ENCODE measurements at regions not wholly inside any gene's neighbourhood (a gene's known extent, or its start where the extent isn't known, plus 50 kb on each side); places are given as distances from the start of the nearest gene placed in this dataset.
"Not testable (repeated sequence)": the region's sequence is repeated elsewhere in the genome, so short reads cannot be mapped to it uniquely, and the experiment has no call there.

DNA sequence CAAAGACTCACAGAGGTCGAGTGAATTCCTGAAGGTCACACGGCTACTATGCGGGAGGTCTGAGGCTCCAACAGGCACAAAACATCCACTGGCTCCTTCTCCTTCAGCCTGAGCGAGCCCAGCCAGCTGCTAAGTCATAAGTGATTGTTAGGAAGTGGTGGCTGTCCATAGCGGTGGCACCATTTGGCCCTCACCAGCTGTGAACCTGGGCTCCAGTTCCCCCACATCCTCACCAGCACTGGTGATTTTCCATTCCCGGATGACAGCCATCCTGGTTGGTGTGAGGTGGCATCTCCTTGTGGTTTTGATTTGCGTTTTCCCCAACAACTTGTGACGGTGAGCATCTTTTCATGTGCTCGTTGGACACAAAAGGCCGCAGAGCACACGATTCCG lies 302.8 kb downstream of the FOXL1 start:
- no peak overlapping the region for H3K27ac Mint-ChIP-seq
- H3K4me3 Mint-ChIP-seq = no peak overlapping the region
- no peaks in the 10 kb centered on the region for H3K9me3 Mint-ChIP-seq
- no peaks in the 10 kb centered on the region for H3K4me1 Mint-ChIP-seq
- H3K27me3 Mint-ChIP-seq = peaks cover 38% of the 10 kb centered on the region
- H3K36me3 Mint-ChIP-seq = no peaks in the 10 kb centered on the region

DNA sequence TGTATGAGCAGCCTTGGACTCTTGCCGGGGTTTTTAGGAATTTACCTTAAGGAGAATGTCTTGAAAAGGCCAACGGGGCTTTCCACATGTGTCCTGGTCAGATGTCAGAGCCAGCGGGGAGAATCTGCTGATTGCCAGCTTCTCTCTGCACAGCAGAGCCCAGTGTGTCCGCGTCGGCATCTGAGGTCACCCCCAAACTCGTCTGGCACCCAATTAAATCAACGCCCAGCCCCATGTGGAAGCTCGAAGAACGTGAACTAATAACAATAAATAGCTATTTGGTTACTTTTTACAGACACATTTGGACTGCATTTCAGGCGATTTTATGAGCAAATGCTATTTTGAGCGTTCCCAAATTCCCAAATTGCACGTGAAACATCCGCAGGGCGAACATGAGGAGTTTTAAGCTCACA lies 303.5 kb downstream of the FOXL1 start:
- H3K36me3 Mint-ChIP-seq = no peaks in the 10 kb centered on the region
- no peaks in the 10 kb centered on the region for H3K9me3 Mint-ChIP-seq
- no peak overlapping the region for H3K4me3 Mint-ChIP-seq
- no peak overlapping the region for H3K27ac Mint-ChIP-seq
- peaks cover 36% of the 10 kb centered on the region for H3K27me3 Mint-ChIP-seq
- no peaks in the 10 kb centered on the region for H3K4me1 Mint-ChIP-seq

DNA sequence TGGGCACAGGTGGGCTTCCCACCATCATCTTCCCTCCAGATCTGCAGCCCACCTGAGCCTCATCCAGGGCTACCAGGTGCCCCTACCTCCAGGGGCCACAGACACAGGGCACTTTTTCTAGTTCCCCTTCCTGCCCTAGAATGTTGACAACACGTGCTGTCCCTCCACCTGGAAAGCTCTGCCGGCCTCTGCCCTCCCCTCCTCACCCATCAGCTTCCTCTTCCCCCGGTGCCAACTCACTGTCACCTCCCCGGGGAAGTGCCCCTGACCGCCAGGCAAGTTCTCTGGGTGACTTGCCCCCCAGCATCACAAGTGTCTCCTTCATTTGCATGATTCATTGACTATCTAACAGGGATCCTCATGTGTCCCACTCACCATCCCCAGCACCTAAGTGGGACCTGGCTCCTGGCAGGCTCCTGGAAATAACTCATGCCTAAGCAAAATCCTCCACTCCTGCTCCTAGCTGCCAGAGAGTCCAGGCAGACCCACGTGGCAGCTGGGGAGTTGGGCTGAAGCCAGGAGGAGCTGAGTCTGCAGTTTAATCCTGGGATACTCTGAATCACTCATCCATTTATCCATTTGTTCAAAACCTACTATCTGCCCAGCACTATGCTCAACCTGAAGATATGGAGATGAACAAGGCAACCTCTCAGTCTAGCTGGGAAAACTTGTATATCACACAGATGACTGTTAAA lies 304.4 kb downstream of the FOXL1 start:
- no peak overlapping the region for H3K27ac Mint-ChIP-seq
- no peak overlapping the region for H3K4me3 Mint-ChIP-seq

DNA sequence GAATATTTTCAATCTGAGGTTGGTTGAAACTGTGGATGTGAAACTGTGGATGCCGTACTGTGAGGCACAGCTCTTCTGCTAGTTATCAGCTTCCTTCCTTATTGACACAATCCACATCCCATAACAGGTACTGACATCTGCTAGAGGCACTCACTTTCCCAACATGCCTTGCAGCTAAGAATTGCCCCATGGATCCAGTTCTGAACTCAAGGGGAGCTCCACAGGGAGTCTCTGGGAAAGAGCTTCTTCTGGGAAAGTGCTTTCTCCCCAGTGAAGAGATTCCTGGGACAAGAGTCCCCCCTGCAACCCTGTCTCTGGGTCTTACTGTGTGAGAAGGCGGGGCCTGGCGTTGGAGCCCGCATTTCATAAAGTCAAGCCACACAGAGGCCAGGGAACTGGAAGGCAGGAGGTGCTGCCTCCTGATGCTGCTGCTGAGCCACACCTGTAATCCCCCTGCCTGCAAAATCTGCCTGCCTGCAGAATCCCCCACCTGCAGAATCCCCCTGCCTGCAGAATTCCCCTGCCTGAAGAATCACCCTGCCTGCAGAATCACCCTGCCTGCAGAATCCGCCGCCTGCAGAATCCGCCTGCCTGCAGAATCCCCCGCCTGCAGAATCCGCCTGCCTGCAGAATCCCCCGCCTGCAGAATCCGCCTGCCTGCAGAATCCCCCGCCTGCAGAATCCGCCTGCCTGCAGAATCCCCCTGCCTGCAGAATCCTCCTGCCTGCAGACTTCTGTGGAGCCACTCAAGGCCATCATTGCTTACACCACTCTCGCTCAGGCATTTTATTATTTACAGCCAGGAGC lies 305.4 kb downstream of the FOXL1 start:
- no peaks in the 10 kb centered on the region for H3K9me3 Mint-ChIP-seq
- H3K4me1 Mint-ChIP-seq = no peaks in the 10 kb centered on the region
- H3K27ac Mint-ChIP-seq = no peak overlapping the region
- no peaks in the 10 kb centered on the region for H3K36me3 Mint-ChIP-seq
- H3K4me3 Mint-ChIP-seq = no peak overlapping the region
- peaks cover 23% of the 10 kb centered on the region for H3K27me3 Mint-ChIP-seq

More for the DNA sequence above, 304.4 kb downstream of the FOXL1 start:
- Mint-ChIP-seq H3K36me3 (no peaks in the 10 kb centered on the region), H3K9me3 (no peaks in the 10 kb centered on the region), H3K27me3 (peaks cover 30% of the 10 kb centered on the region), H3K4me1 (no peaks in the 10 kb centered on the region)

DNA sequence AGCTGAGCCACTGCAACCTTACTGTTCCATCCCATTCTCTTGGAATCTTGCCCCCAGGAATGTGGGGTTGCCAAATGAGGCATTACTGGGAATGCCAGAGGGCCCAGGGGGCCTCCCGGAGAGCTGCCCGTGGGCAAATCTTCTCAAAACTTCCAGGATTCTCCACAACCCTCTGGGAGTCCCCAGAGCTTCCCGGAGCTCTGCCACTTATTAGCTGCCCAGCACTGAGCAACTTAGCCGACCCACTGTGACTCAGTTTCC lies 306.0 kb downstream of the FOXL1 start:
- H3K27ac Mint-ChIP-seq = no peak overlapping the region
- H3K4me3 Mint-ChIP-seq = no peak overlapping the region
- H3K9me3 Mint-ChIP-seq = no peaks in the 10 kb centered on the region
- H3K4me1 Mint-ChIP-seq = no peaks in the 10 kb centered on the region
- peaks cover 21% of the 10 kb centered on the region for H3K27me3 Mint-ChIP-seq
- no peaks in the 10 kb centered on the region for H3K36me3 Mint-ChIP-seq

DNA sequence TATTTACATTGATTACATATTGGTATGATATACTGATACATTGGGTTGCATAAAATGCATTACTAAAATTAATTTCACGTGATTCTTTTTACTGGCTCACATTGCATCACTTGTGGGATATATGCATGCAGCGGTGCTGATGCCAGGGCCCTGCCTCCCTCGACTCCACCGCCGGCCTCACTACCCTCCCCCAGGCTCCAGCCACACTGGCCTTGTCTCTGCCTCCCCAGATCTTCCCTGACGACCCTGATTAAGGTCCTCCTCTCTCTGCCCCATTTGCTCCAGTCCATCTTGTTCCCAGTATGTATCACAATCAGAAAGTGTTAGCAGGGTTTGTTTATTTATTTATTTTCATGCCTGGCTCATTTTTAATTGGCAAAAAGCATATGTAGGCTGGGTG lies 306.8 kb downstream of the FOXL1 start:
- Mint-ChIP-seq H3K27ac (no peak overlapping the region), H3K9me3 (no peaks in the 10 kb centered on the region), H3K36me3 (no peaks in the 10 kb centered on the region), H3K27me3 (peaks cover 14% of the 10 kb centered on the region), H3K4me1 (no peaks in the 10 kb centered on the region), H3K4me3 (no peak overlapping the region)

DNA sequence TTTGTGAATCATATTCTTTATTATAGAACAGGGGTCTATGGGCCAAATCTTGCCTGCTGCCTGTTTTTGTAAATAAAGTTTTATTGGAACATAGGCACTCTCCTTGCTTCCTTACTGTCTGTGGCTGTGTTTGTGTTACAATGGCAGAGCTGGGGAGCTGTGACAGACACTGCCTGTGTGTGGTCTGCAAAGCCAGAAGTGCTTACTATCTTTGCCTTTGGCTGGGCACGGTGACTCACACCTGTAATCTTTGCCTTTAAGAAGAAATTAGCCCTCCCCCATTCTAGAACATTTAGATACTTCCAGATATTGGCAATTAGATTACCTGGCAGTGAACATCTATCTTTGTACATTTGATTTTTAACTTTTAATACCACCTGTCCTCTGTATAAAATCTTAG lies 308.3 kb downstream of the FOXL1 start:
- Mint-ChIP-seq H3K4me3 (no peak overlapping the region), H3K27ac (no peak overlapping the region), H3K9me3 (no peaks in the 10 kb centered on the region), H3K36me3 (no peaks in the 10 kb centered on the region), H3K4me1 (no peaks in the 10 kb centered on the region), H3K27me3 (peaks cover 7% of the 10 kb centered on the region)

DNA sequence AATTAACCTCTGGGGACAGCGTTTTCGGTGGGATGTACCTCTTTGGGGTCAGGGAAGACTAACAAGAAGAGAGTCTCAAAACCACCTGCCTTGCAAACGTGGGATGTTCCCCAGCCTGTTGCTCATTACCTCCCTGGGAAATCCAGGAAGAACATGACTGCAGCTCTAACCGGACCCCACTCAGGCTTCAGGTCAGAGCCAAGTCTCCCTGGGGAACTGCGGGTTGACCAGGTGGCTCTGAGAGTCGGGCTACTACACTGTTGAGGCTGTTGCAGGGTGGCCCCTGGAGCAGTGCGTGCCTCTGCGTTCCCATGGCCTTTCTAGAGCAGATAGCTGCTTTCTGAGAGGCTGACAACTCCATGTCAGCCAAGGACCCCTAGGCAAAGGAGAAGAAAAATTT lies 309.1 kb downstream of the FOXL1 start:
- no peaks in the 10 kb centered on the region for H3K4me1 Mint-ChIP-seq
- no peaks in the 10 kb centered on the region for H3K9me3 Mint-ChIP-seq
- no peak overlapping the region for H3K27ac Mint-ChIP-seq
- H3K4me3 Mint-ChIP-seq = no peak overlapping the region
- no peaks in the 10 kb centered on the region for H3K36me3 Mint-ChIP-seq
- peaks cover 7% of the 10 kb centered on the region for H3K27me3 Mint-ChIP-seq

DNA sequence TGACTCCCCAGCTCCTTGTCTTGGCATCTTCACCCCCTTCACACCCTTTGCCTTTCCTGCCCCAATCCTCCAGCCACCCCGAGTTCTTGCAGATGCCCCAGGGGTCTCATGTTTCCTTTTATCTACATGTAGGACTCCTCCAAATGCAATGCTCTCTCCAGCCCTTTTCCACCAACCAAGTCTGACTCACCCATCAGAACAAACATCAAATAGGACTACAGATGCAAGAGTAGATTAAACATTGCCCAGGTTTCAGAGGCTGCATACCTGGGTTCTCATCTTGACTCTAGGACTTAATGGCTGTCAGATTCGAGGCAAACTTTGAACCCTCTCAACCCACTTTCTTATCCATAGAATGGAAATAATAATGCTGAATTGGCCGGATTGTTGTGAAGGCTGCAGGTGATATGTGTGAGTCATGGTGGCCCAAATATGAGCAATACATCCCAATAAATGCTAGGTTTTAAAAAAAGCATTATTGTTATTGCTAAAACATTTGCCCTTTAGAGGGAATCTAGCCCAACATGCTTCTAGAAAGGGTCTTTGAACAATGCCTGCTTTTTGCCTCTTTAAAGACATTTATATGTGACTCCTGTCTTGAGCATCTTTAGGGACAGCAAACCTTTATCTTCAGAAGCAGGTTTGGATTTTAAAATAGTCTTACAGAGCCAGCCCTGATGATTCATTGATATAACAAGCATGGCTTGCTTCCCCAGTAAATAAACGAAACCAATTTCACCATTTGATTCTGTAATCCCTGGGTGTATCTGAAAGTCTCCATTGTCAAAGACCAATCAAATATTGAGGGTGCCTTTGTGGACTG lies 310.1 kb downstream of the FOXL1 start:
- peaks cover 9% of the 10 kb centered on the region for H3K27me3 Mint-ChIP-seq
- no peak overlapping the region for H3K27ac Mint-ChIP-seq
- H3K4me1 Mint-ChIP-seq = no peaks in the 10 kb centered on the region
- no peaks in the 10 kb centered on the region for H3K9me3 Mint-ChIP-seq
- H3K36me3 Mint-ChIP-seq = no peaks in the 10 kb centered on the region
- no peak overlapping the region for H3K4me3 Mint-ChIP-seq

DNA sequence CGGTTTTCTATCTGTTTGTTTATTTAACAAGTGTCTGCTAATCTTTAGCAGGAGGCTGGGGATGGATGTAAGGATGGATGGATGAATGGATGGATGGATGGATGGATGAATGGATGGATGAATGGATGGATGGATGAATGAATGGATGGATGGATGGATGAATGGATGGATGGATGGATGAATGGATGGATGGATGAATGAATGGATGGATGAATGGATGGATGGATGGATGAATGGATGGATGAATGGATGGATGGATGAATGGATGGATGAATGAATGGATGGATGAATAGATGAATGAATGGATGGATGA lies 310.7 kb downstream of the FOXL1 start:
- not testable (repeated sequence) for H3K4me3 Mint-ChIP-seq, H3K27ac Mint-ChIP-seq, H3K9me3 Mint-ChIP-seq, H3K36me3 Mint-ChIP-seq, H3K4me1 Mint-ChIP-seq, H3K27me3 Mint-ChIP-seq

DNA sequence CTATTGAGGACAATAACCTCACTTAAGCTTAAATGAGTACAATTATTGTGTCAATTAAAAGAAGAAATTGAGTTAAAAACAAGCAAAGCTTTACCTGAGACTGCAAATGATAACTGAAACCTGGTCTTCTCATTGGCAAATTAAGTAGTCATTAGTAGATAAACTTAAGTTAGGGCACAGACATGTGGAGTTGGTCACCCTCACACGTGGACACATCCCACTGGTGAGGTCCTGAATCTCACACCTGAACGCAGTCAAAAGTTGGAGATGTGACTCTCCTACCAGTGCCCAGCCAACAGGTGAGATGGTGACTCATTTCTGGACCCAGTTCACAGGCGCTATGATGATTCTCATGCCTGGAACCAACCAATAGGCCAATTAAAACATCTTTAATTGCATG lies 311.6 kb downstream of the FOXL1 start:
- Mint-ChIP-seq H3K36me3 (no peaks in the 10 kb centered on the region), H3K9me3 (no peaks in the 10 kb centered on the region), H3K4me3 (no peak overlapping the region), H3K27ac (no peak overlapping the region), H3K27me3 (peaks cover 6% of the 10 kb centered on the region), H3K4me1 (no peaks in the 10 kb centered on the region)

DNA sequence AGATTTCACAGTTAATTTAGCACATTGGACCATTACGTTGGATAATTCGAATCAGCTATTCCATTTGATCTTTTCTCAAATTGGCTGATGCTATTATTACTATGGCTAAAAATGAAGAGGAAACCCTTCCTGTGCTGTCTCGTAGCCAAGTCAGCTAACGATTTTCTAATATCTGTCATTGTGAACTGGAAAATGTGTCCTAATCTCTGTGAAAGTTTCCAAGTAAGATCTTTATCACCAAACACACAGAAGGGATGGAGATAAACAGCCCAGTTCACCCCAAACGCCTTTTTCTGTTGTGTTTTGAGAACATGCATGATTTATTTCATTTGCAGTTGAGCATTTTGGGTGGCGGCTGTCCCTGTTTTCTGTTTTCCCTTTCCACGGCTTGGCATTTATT lies 312.8 kb downstream of the FOXL1 start:
- Mint-ChIP-seq H3K27ac (no peak overlapping the region), H3K4me1 (no peaks in the 10 kb centered on the region), H3K9me3 (no peaks in the 10 kb centered on the region), H3K27me3 (peaks cover 5% of the 10 kb centered on the region), H3K4me3 (no peak overlapping the region), H3K36me3 (no peaks in the 10 kb centered on the region)

DNA sequence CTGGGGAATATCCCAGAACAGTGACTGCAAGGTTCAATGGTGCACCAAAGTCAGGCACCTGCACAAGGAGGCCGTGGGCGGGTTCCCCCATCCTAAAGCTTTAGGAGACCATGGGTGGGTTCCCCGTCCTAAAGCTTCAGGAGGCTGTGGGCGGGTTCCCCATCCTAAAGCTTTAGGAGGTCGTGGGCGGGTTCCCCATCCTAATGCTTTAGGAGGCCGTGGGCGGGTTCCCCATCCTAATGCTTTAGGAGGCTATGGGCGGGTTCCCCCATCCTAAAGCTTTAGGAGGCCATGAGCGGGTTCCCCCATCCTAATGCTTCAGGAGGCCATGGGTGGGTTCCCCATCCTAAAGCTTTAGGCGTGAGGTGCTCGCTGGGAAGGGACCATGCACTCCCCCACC lies 313.3 kb downstream of the FOXL1 start:
- H3K4me1 Mint-ChIP-seq = no peaks in the 10 kb centered on the region
- no peaks in the 10 kb centered on the region for H3K9me3 Mint-ChIP-seq
- no peak overlapping the region for H3K27ac Mint-ChIP-seq
- no peaks in the 10 kb centered on the region for H3K36me3 Mint-ChIP-seq
- H3K4me3 Mint-ChIP-seq = no peak overlapping the region
- H3K27me3 Mint-ChIP-seq = peaks cover 5% of the 10 kb centered on the region

DNA sequence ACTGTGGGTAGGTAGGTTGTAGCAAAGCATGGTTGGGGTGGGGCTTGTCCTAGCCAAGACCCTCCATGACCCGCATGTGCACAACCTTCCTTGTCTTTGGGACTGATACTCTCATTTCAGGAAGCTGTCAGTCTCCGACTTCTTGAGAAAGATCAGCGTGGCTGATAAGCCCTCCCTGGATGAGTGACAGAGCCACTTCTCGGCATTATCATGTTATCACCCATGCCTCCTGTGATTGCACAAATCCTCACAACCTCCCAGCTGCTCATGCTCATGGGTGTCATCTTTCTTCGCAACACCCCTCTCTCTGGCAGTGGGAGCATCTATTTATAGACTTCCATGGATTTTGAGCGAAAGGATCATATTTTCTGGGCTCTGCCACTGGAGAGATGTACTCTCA lies 314.2 kb downstream of the FOXL1 start:
- H3K27me3 Mint-ChIP-seq = peaks cover 7% of the 10 kb centered on the region
- no peaks in the 10 kb centered on the region for H3K9me3 Mint-ChIP-seq
- H3K27ac Mint-ChIP-seq = no peak overlapping the region
- H3K4me1 Mint-ChIP-seq = no peaks in the 10 kb centered on the region
- H3K36me3 Mint-ChIP-seq = no peaks in the 10 kb centered on the region
- no peak overlapping the region for H3K4me3 Mint-ChIP-seq

DNA sequence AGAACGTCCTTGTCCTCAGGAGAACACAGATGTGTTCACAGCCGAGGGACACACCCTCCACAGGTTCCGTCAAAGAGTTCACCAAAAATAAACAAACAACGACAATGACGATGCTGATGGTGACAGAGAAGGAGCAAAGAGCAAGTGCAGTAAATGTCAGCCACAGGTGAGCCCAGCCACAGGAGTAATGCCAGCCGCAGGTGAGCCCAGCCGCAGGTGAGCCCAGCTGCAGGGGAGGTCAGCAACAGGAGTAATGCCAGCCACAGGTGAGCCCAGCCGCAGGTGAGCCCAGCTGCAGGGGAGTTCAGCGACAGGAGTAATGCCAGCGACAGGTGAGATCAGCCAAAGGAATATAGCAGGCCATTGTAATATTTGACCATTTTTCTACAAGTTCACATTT lies 315.2 kb downstream of the FOXL1 start:
- Mint-ChIP-seq H3K27ac (no peak overlapping the region), H3K4me3 (no peak overlapping the region), H3K9me3 (no peaks in the 10 kb centered on the region), H3K27me3 (peaks cover 5% of the 10 kb centered on the region), H3K36me3 (no peaks in the 10 kb centered on the region), H3K4me1 (no peaks in the 10 kb centered on the region)

DNA sequence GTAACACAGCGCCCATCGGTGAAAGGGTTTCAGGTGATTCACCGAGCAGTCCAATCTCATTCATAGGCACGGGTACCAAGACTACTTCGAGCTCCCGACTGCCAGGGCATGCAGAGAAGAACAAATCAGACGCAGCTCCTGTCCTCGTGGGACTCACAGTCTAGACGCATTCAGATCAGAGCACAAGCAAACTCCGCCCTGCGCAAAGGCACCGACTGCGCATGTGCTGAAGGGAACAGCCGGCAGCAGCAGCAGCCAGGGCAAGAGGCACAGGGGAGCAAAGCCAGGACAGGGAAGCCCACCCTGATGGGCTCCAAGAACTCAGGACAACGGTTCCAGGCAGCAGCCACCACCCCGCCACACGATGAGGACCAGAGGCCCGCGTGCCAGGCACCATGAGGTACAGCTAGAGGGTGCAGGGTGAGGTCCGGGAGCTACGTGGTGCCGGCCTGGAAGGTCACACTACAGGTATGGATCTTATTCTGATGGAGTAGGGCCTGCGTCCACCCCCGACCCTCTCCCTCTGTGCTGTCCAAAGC lies 315.7 kb downstream of the FOXL1 start:
- H3K27ac Mint-ChIP-seq = no peak overlapping the region
- H3K27me3 Mint-ChIP-seq = peaks cover 5% of the 10 kb centered on the region
- H3K36me3 Mint-ChIP-seq = no peaks in the 10 kb centered on the region
- H3K4me1 Mint-ChIP-seq = no peaks in the 10 kb centered on the region
- H3K9me3 Mint-ChIP-seq = no peaks in the 10 kb centered on the region
- no peak overlapping the region for H3K4me3 Mint-ChIP-seq

Measured in activated naive CD4-positive, alpha-beta T cell treated with anti-CD3 and anti-CD28 coated beads, Interleukin-2, amount 50 U/mL, for 24 hours (primary cell).